ENCODE measurements at regions not wholly inside any gene's neighbourhood (a gene's known extent, or its start where the extent isn't known, plus 50 kb on each side); places are given as distances from the start of the nearest gene placed in this dataset.

GRCh38 chr11:130644187-130644586, 195.7 kb downstream of the ADAMTS15 start:
- Histone ChIP-seq H4K20me1 (no peaks in the 10 kb centered on the region), H3K4me1 (peaks cover 0 to 51% (median 0%) of the 10 kb centered on the region in 10 experiments; a peak in 6 of 20 replicates), H3K9me3 (replicated peaks in 1 of 11) (no peaks in the 10 kb centered on the region), H3K9ac (no peak overlapping the region), H3K27ac (no peak overlapping the region), H3K4me2 (peak overlapping the region in 2 of 11 experiments; percentile 76 to 78; a peak in 4 of 22 replicates), H3K4me3 (no peak overlapping the region), H3K27me3 (no peaks in the 10 kb centered on the region), H3K36me3 (no peaks in the 10 kb centered on the region)
- TF ChIP-seq Cebpa-rat (IDR thresholded peaks at IDR 0.05) = no peak

GRCh38 chr11:130645164-130645842, 196.9 kb downstream of the ADAMTS15 start:
- no peaks in the 10 kb centered on the region for H4K20me1 ChIP-seq

GRCh38 chr11:130645843-130646197, 197.4 kb downstream of the ADAMTS15 start:
- Histone ChIP-seq H3K27ac (peak overlapping the region in 2 of 11 experiments; percentile 36 to 44; a peak in 3 of 22 replicates), H3K4me3 (no peak overlapping the region), H3K9me3 (replicated peaks in 1 of 11) (no peaks in the 10 kb centered on the region), H3K27me3 (no peaks in the 10 kb centered on the region), H4K20me1 (no peaks in the 10 kb centered on the region), H3K4me2 (peak overlapping the region in 3 of 11 experiments; percentile 65 to 78 (median 76); a peak in 5 of 22 replicates), H3K36me3 (no peaks in the 10 kb centered on the region), H3K4me1 (peaks cover 0 to 51% (median 0%) of the 10 kb centered on the region in 10 experiments; a peak in 7 of 20 replicates), H3K9ac (peak overlapping the region in 1 of 11 experiments; percentile 39; a peak in 1 of 22 replicates)
- no peak for TF ChIP-seq Cebpa-rat (IDR thresholded peaks at IDR 0.05)

More at GRCh38 chr11:130645164-130645842, 196.9 kb downstream of the ADAMTS15 start:
- H3K4me2 ChIP-seq = peak overlapping the region in 2 of 11 experiments; percentile 76 to 78; a peak in 4 of 22 replicates
- H3K27me3 ChIP-seq = no peaks in the 10 kb centered on the region
- H3K36me3 ChIP-seq = no peaks in the 10 kb centered on the region
- H3K4me3 ChIP-seq = no peak overlapping the region
- H3K27ac ChIP-seq = peak overlapping the region in 2 of 11 experiments; percentile 36 to 44; a peak in 2 of 22 replicates
- no peak for TF ChIP-seq Cebpa-rat (IDR thresholded peaks at IDR 0.05)
- H3K4me1 ChIP-seq = peaks cover 0 to 51% (median 0%) of the 10 kb centered on the region in 10 experiments; a peak in 6 of 20 replicates
- no peaks in the 10 kb centered on the region for H3K9me3 ChIP-seq (replicated peaks in 1 of 11)
- no peak overlapping the region for H3K9ac ChIP-seq

- 0 out of 22 replicates have a peak, but pooled peaks cover 0 to under 1% (median 0%) of the 10 kb centered on the region in 11 experiments for H3K9me3 ChIP-seq (replicated peaks in 1 of 11)
- H3K4me1 ChIP-seq = peaks cover 0 to 51% (median under 1%) of the 10 kb centered on the region in 10 experiments; a peak in 10 of 20 replicates
- no peaks in the 10 kb centered on the region for H3K27me3 ChIP-seq
- no peak overlapping the region for H3K4me3 ChIP-seq
- H4K20me1 ChIP-seq = no peaks in the 10 kb centered on the region
- no peak; a peak in 1 of 22 replicates for TF ChIP-seq Cebpa-rat (IDR thresholded peaks at IDR 0.05)
- H3K27ac ChIP-seq = peak overlapping the region in 3 of 11 experiments; percentile 36 to 65 (median 63); a peak in 6 of 22 replicates
- peak overlapping the region in 4 of 11 experiments; percentile 2 to 78 (median 70); a peak in 6 of 22 replicates for H3K4me2 ChIP-seq
- no peaks in the 10 kb centered on the region for H3K36me3 ChIP-seq
- peak overlapping the region in 2 of 11 experiments; percentile 12 to 20; a peak in 2 of 22 replicates for H3K9ac ChIP-seq
Measured at GRCh38 chr11:130646881-130647280, 198.4 kb downstream of the ADAMTS15 start.

- no peak for TF ChIP-seq Cebpa-rat (IDR thresholded peaks at IDR 0.05)
- H3K36me3 ChIP-seq = no peaks in the 10 kb centered on the region
- no peak overlapping the region for H3K4me3 ChIP-seq
- H4K20me1 ChIP-seq = no peaks in the 10 kb centered on the region
- H3K9ac ChIP-seq = peak overlapping the region in 2 of 11 experiments; percentile 12 to 20; a peak in 2 of 22 replicates
- H3K4me2 ChIP-seq = peak overlapping the region in 4 of 11 experiments; percentile 2 to 78 (median 70); a peak in 6 of 22 replicates
- peak overlapping the region in 3 of 11 experiments; percentile 36 to 65 (median 63); a peak in 6 of 22 replicates for H3K27ac ChIP-seq
- H3K27me3 ChIP-seq = no peaks in the 10 kb centered on the region
- H3K9me3 ChIP-seq (replicated peaks in 1 of 11) = 0 out of 22 replicates have a peak, but pooled peaks cover 0 to 4% (median 0%) of the 10 kb centered on the region in 11 experiments
- H3K4me1 ChIP-seq = peaks cover 0 to 52% (median 6%) of the 10 kb centered on the region in 10 experiments; a peak in 13 of 20 replicates
Measured at GRCh38 chr11:130647371-130647770, 198.9 kb downstream of the ADAMTS15 start.

GRCh38 chr11:130649801-130650200, 201.4 kb downstream of the ADAMTS15 start:
- Histone ChIP-seq H3K4me2 (no peak overlapping the region), H3K9me3 (replicated peaks in 1 of 11) (peaks cover 0 to 7% (median 0%) of the 10 kb centered on the region in 11 experiments; a peak in 2 of 22 replicates), H3K27ac (no peak overlapping the region), H3K36me3 (no peaks in the 10 kb centered on the region), H4K20me1 (no peaks in the 10 kb centered on the region), H3K4me1 (peaks cover 9 to 54% (median 29%) of the 10 kb centered on the region in 10 experiments; a peak in 18 of 20 replicates), H3K4me3 (no peak overlapping the region), H3K27me3 (no peaks in the 10 kb centered on the region), H3K9ac (no peak overlapping the region)
- TF ChIP-seq Cebpa-rat (IDR thresholded peaks at IDR 0.05) = no peak

- no peak overlapping the region for H3K9ac ChIP-seq
Measured at GRCh38 chr11:130650456-130651030, 202.1 kb downstream of the ADAMTS15 start.

GRCh38 chr11:130651066-130651855, 202.8 kb downstream of the ADAMTS15 start:
- no peak overlapping the region for H3K27ac ChIP-seq
- no peak for TF ChIP-seq Cebpa-rat (IDR thresholded peaks at IDR 0.05)
- H3K36me3 ChIP-seq = no peaks in the 10 kb centered on the region
- H3K4me2 ChIP-seq = no peak overlapping the region
- peaks cover 16 to 43% (median 37%) of the 10 kb centered on the region in 10 experiments for H3K4me1 ChIP-seq
- H3K4me3 ChIP-seq = no peak overlapping the region
- H3K9me3 ChIP-seq (replicated peaks in 1 of 11) = peaks cover 4 to 11% (median 6%) of the 10 kb centered on the region in 11 experiments; a peak in 21 of 22 replicates
- no peaks in the 10 kb centered on the region for H4K20me1 ChIP-seq
- no peak overlapping the region for H3K9ac ChIP-seq
- no peaks in the 10 kb centered on the region for H3K27me3 ChIP-seq

More at GRCh38 chr11:130650456-130651030, 202.1 kb downstream of the ADAMTS15 start:
- no peak for TF ChIP-seq Cebpa-rat (IDR thresholded peaks at IDR 0.05)
- Histone ChIP-seq H3K9me3 (replicated peaks in 1 of 11) (peaks cover 0 to 7% (median 0%) of the 10 kb centered on the region in 11 experiments; a peak in 2 of 22 replicates), H3K27me3 (no peaks in the 10 kb centered on the region), H3K36me3 (no peaks in the 10 kb centered on the region), H3K4me2 (no peak overlapping the region), H3K4me1 (peaks cover 13 to 47% (median 36%) of the 10 kb centered on the region in 10 experiments), H3K27ac (no peak overlapping the region), H4K20me1 (no peaks in the 10 kb centered on the region), H3K4me3 (no peak overlapping the region)
